IPS DF 4.7 (cell line): ENCODE measurements at regions not wholly inside any gene's neighbourhood (a gene's known extent, or its start where the extent isn't known, plus 50 kb on each side); places are given as distances from the start of the nearest gene placed in this dataset.
"Not testable (repeated sequence)": the region's sequence is repeated elsewhere in the genome, so short reads cannot be mapped to it uniquely, and the experiment has no call there.

Source experiments
- DNase-seq: peaks from one replicate; pipeline ENCODE4 v3.0.0-alpha.2; 2013; ENCODE audit warnings: low spot score; ENCODE audit errors: extremely low read depth

DNA sequence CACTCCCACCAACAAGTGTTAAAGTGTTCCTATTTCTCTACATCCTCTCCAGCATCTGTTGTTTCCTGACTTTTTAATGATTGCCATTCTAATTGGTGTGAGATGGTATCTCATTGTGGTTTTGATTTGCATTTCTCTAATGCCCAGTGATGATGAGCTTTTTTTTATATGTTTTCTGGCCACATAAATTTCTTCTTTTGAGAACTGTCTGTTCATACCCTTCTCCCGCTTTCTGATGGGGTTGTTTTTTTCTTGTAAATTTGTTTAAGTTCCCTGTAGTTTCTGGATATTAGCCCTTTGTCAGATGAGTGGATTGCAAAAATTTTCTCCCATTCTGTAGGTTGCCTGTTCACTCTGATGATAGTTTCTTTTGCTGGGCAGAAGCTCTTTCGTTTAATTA lies 134.3 kb upstream of the RUNX1 start:
- not testable (repeated sequence) for DNase-seq

DNA sequence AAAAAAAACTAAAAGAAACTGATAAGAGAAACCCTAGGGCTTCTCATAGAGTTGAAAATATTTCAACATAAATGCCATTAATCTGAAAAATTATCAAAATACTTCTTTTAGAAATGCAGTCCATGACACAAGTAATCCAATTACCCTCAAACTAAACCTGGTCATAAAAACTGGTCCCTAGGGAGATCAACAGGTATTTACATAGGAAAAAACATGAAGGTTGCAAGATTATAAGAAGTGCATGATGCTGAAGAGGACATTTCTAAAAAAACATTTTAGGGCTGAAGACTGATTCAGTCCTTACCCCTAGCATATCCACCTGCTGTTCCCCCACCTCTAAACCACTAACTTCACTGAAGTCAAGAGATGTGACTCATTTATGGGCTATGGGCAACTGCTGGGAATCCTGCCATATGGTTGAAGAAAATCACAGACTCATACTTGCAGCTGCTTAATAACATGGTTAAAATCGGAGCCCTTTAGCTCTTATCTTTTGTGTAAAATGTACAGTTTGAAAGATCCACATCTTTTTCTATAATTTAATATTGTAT lies 131.0 kb upstream of the RUNX1 start:
- DNase-seq, result no peak

DNA sequence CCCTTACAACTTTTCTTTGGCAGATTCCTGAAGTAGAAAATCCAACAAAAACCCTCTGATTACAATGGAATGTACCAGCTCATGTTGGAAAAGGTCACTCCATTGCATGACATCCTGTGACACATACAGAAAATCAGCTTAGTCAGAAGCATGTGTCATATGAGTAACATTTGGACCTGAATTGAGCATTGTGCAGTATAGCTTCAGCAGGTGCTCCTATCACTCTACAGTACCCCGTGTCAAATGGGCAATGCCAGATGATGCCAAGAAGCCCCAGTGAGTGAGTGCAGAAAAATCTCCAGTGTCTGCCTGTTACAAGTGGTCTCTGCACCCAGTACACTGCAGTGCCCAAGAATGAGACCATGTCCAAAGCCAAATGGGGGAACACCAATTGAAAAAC lies 129.7 kb upstream of the RUNX1 start:
- no peak for DNase-seq

DNA sequence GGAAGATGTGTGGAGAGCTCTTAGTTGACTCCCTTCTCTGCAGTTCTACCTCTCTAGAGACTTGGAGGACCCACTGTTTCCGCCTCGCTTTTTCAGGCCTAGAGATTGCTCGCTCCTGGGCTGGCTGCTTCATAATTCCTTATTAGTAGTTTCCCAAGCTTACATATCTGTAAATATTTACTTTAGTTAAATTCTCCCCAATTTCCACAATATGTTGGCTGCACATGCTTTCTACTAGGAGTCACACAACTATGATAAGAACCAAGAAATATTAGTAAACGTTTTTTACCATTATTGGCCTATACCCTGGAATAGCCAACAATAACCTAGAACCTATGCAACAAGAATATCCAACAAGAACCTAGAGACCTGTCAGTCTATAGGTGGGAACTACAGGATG lies 129.0 kb upstream of the RUNX1 start:
- DNase-seq, result no peak

DNA sequence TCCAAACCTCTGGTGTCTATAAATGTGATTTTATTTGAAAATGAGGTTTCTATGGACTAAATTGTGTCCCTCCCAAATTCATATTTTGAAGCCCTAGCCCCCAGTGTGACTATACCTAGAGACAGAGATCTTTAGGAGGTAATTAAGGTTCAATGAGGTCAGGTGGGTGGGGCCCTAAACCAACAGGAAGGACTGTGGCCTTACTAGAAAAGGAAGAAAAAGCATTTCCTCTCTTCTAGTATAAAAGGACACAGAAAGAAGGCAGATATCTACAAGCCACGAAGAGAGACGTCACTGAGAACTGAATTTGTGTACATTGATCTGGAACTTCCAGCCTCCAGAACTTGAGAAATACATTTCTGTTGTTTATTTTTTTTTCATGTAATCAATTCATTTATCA lies 123.1 kb upstream of the RUNX1 start:
- DNase-seq, result no peak

DNA sequence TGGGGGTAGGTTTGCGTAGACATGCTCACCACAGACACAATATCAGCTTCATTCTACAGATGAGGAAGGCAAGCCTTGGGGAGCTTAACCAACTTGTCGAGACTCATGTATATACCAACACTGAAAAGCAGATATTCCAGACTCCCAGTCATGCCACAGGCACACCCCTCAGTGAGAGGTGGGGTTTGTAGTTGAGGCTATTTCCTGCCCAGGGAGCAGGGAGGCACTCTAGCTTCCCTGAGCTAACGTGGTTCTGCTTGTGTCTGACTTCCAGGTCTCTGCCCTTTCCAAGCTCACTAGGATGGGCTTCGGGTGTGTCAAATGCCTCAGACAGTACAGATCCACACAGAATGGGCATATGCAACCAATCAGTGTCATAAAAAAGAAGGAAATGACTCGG lies 122.3 kb upstream of the RUNX1 start:
- DNase-seq, result no peak

DNA sequence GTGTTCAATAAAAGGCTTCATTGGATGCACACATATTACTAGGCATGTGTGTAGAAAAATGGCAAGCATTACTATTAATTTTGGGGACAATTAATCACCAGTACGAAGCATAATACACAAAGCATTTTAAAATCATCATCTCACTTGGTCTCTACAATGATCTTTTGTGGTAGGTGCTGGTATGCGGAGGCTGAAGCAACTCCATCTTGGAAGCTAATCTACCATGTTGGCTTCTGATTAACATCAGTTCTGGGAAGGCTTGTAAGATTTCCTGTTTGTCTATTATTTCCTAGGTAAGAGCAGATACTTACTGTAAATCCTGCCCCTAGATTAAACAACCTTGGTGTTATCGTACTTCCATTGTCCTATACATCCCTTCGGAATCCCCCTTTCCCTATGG lies 121.7 kb upstream of the RUNX1 start:
- no peak for DNase-seq

DNA sequence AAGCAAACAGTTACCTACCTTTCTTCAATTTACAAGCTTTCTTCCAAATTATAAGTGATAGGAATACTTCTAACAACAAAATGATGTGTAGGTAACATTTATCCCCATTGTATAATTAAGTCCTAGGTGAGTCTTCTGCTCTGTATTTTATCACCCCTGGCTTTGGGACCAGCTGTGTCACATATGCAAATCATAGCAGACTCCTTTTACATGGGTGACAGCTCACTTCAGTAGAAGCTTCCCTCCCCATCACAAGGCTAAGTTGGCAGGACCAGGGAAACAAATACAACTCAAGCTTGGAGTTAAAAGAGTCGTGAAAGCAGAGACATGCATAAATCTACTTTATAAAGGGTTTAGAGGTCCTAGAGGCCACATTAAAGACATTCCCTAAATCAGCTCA lies 121.1 kb upstream of the RUNX1 start:
- no peak for DNase-seq

DNA sequence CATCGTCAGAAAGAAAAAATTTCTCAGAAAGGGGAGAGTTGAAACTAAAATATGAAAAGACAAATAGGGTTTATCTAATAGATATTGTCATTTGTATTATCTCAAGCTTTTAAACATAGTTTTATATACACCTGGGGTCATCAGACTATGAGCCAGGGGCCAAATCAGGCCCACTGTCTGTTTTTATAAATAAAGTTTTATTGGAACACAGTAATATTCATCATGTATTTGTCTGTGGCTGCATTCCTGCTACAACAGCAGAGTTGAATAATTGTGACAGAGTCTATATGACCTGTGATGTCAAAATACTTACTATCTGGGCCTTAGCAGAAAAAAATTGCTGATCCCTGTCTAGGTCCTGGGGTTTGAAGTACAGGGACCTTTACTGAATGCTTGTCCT lies 120.5 kb upstream of the RUNX1 start:
- DNase-seq, result no peak

DNA sequence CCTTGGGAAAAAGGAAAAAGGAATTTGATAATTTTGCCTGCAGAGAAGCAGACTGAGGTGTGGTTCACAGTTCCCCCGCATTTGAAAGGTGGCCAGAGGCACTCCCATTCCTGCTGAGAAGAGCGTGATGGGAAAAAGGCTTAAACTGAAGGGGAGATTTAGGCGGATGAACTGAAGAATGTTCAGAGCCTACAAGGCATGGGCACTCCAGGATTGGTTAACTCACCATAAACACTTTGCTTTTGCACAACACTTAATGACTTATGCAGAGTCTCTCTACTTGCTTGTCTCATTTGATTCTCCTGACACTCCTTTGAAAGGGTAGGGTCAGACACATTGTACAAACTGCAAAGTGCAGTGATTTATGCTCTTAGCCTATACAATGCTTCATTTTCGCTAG lies 119.6 kb upstream of the RUNX1 start:
- DNase-seq, result no peak

DNA sequence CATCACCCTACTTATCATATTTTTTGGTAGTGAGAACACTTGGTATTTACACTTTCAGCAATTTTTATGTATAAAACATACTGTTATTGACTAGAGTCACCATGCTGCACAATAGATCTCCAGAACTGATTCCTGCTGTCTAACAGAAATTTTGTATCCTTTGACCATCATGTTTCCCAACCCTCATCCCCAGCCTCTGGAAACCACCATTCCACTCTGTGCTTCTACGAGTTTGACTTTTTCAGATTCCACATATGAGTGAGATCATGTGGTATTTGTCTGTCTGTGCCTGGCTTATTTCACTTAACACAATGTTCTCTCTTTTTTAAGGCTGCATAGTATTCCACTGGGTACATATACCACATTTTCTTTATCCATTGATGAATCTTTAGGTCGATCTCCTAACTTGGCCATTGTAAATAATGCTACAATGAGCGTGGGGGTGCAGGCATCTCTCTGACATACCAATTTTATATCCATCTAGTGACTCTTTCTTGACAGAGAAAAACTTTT lies 115.9 kb upstream of the RUNX1 start:
- DNase-seq, result no peak

DNA sequence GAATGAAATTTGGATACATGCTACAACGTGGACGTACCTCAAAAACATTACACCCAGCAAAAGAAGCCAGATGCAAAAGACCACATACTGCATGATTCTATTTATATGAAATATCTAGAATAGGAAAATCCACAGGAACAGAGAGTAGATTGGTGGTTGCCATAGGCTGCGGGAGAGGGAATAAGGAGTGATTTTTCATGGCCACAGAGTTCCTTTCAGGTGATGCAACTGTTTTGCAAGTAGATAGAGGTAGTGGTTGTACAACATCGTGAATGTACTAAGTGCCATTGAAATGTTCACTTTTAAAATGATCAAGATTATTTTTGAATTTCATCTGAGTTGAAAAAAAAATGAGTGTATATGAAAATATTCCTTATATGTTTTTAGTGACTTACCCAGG lies 115.3 kb upstream of the RUNX1 start:
- DNase-seq, result no peak

DNA sequence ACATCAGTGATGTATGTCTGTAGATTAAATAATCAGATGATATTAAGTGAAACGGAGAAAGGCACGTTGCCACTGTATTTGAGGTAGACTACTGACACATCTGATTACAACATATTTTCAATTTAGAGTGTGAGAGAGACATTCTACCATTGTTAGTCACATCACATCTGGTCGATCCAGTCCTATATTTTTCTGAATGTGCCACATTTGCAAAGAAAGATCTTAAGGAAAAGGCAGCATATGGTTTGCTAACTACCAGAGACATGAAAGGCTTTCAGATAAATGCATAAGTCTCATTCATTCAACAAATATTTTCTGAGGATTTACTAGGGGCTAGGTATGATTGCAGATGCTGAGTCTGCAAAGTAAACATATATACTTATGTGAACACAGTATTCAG lies 114.3 kb upstream of the RUNX1 start:
- DNase-seq, result no peak

DNA sequence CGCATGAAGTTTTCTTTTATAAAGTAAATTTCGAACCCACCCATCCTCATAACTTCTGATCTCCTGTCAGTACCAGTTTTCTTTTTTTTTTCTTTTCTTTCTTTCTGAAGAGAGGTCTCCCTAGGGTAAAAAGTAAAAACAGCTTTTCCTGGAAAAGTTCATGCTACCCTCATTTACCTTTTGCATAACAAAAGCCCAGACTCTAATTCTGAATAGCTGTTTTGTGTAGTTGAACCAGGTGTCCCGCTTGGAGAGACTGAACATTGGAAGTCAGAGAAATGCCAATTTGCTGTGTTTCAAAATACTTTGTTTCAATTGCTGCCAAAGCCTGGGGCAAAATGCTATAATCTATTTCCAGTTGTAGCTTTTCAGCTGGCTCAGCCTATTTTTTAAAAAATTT lies 113.7 kb upstream of the RUNX1 start:
- no peak for DNase-seq

DNA sequence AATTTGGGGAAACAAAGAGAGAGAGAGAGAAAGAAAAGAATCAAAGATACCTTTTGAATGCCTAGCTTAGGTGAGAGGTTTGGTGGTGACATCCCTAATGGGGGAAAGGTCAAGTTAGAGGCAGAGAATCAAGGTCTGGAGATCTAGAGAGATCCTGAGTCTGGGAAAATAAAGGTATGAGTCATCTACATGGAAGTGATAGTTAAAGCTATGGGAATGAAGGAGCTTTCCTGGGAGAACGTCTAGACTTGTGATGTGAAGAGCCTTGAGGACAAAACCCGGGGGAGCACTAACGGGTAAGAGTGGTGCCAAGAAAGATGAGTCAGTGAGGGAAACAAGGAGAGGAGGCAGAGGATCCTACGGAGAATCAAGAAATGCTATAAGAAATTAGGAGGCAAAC lies 110.8 kb upstream of the RUNX1 start:
- DNase-seq, result no peak

DNA sequence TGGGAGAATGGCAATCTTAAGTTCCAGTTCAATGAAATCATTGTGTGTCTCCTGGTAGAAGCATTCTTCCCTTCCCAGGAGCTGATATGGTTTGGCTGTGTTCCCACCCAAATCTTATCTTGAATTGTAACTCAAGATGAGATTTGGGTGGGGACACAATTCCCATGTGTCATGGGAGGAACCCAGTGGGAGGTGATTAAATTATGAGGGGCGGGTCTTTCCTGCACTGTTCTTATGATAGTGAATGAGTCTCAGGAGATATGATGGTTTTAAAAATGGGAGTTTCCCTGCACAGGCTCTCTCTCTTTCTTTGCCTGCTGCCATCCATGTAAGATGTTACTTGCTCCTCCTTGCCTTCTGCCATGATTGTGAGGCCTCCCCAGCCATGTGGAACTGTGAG lies 108.3 kb upstream of the RUNX1 start:
- DNase-seq, result not testable (repeated sequence)

DNA sequence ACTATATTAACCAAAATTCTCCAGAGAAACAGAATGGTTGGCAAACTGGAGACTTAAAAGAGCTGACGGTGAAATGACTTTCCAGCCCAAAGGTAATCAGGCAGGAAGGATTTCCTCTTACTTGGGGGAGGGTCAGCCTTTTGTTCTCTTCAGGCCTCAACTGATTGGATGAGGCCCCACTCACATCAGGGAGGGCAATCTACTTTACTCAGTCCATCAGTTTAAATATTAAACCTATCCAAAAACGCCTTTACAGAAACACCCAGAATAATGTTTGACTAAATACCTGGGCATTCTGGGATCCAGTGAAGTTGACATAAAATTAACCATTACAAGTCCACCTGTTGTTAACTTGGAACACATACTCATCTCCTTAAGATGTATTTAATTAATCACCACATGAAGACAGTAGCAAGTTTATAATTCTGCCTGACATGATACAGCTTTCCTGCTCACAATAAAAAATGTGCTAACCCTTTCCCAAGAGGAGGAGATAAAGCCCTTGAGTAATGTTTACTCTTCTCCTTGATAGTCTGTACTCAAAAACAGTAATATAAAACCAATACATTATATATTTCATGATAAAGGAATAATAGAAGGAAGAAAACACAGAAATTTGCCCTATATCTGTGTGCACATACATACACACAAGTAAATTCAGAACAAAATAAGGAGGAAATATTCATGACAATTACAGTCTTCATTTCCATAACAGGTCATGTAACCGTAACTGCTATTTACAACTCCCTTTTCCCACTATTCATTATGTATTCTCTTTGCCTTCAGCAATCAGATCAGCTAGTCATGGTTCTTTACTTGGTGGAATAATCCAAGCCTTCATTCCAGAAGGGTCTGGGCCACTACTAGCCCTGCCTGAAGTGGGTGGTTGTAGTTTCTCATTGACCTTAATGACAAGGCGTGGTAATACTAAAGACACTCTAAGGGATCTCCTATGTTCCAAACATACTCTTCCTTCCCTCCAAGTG lies 107.5 kb upstream of the RUNX1 start:
- DNase-seq, result no peak

DNA sequence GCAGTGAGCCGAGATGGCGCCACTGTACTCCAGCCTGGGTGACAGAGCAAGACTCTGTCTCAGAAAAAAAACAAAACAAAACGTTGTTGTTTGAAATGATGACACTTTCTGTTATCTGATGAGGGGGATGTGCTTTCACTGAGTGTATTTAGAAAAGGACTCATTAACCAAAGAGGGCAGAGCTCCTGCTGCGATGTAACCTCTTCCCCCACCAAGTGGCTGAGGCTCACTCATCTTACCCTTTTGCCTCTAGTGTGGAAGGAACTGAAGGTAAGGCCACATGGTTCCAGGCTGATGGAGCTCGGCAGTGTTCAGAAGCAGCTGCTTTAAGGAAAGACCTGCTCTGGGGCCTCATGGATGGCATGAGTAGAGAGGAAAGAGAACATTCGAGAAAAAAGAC lies 105.7 kb upstream of the RUNX1 start:
- DNase-seq, result no peak

DNA sequence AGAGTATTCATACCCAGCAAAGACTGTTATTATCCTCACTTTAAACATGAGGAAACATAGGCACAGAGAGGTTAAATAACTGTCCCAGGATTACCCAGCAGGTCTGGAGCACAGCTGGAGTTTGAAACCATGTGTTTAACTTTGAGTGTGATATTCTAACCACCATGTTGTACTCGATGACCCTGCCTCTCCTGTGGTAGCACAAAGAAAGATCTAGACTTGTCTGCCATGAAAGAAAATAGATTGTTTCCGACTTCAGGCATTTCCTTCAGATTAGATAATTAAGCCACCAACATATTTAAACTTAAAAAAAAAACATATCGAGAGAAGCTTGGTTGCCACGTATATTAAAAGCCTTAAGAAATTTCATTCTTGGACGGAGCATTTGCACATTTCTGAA lies 104.6 kb upstream of the RUNX1 start:
- DNase-seq, result no peak

DNA sequence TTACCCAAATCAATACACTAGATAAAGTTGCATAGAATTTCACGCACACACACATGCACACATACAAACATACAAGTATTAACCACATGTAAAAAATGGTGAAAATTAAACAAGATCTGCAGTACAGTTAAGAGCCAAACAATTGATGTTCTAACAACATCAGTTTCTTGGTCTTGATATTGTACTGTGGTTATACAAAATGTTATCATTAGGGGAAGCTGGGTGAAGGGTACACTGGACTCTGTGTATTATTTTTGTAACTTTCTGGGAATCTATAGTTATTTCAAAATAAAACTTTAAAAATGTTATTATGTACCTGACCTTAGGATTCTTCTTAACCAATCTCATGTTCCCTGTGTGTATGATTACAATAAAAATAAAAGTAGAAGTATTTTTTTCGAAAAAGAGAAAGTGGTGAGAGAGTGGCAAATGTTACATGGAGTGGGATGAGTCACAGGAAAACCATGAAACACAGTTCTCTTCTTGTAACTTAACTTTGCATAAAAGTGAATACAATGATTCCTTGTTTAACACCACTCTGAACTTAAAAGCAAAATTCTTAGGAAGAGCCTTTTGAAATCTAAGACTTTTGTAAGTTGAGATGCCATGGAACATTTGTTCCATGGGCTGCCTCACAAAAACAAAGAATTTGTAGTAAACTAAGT lies 101.6 kb upstream of the RUNX1 start:
- DNase-seq, result no peak

DNA sequence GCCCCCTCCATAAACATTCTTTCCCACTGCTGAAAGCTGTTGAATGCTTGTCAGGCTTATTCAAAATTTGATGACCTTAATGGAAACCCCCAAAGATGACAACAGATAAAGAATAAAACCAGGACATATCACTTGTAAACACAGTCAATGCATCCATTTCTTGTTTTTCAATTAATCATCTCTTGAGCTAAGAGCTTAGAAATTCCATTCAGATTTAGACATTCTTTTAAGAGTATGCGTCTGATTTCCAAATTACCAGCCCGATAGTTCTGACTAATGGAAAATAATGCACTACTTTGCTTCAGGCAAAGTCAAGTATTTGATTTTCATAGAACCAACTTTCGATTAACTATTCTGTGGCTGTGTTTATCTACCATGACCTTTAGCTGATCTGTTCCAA lies 100.6 kb upstream of the RUNX1 start:
- DNase-seq, result no peak

DNA sequence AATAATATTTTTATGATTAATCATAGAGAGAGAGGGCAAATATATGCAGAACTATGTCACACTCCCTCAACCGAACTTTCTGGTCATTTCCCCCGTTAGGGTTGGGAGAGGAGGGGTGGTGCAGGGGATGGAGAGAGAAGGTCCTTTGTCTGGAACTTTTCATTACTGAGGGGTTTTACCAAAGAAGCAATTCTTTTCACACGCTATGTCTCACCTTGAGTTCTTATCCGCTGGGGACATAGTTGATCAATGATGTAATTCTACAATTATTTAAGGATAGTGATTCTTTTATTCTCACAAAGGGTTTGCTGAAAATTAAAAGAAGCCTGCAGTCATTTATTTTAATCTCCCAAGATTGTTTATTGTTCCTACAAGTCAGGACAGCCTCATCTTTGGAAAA lies 98.3 kb upstream of the RUNX1 start:
- DNase-seq, result no peak
